ENCODE measurements at regions not wholly inside any gene's neighbourhood (a gene's known extent, or its start where the extent isn't known, plus 50 kb on each side); places are given as distances from the start of the nearest gene placed in this dataset.
"Not testable (repeated sequence)": the region's sequence is repeated elsewhere in the genome, so short reads cannot be mapped to it uniquely, and the experiment has no call there.

- DNase-seq: no peak
These were observed 346.3 kb downstream of the DSC3 start for GRCh38 chr18:30696201-30696600.

GRCh38 chr18:30694773-30695172 is 347.8 kb downstream of the DSC3 start:
- no peak for DNase-seq

GRCh38 chr18:30689216-30689615 is 353.3 kb downstream of the DSC3 start:
- DNase-seq: no peak

GRCh38 chr18:30687501-30687900 is 355.0 kb downstream of the DSC3 start:
- no peak for DNase-seq

- no peak for DNase-seq
These were observed 357.6 kb downstream of the DSC3 start for GRCh38 chr18:30684825-30685481.

- no peak for DNase-seq
These were observed 358.7 kb downstream of the DSC3 start for GRCh38 chr18:30683836-30684235.

- DNase-seq: no peak
These were observed 359.9 kb downstream of the DSC3 start for GRCh38 chr18:30682672-30683071.

- no peak for DNase-seq
These were observed 363.1 kb downstream of the DSC3 start for GRCh38 chr18:30679285-30679930.

GRCh38 chr18:30677813-30678212 is 364.7 kb downstream of the DSC3 start:
- not testable (repeated sequence) for DNase-seq

GRCh38 chr18:30676053-30676480 is 366.5 kb downstream of the DSC3 start:
- DNase-seq: no peak

- no peak for DNase-seq
These were observed 367.0 kb downstream of the DSC3 start for GRCh38 chr18:30675493-30675892.

GRCh38 chr18:30675072-30675471 is 367.5 kb downstream of the DSC3 start:
- no peak for DNase-seq

- no peak for DNase-seq
These were observed 367.9 kb downstream of the DSC3 start for GRCh38 chr18:30674596-30674995.

GRCh38 chr18:30672439-30672838 is 370.1 kb downstream of the DSC3 start:
- not testable (repeated sequence) for DNase-seq

GRCh38 chr18:30658306-30658705 is 384.2 kb downstream of the DSC3 start:
- no peak for DNase-seq

GRCh38 chr18:30652387-30652786 is 390.2 kb downstream of the DSC3 start:
- DNase-seq: no peak

- DNase-seq: no peak
These were observed 392.0 kb downstream of the DSC3 start for GRCh38 chr18:30650499-30650898.

- DNase-seq: no peak
These were observed 398.4 kb downstream of the DSC3 start for GRCh38 chr18:30644158-30644557.

- no peak for DNase-seq
These were observed 403.2 kb downstream of the DSC3 start for GRCh38 chr18:30639361-30639760.

- DNase-seq: no peak
These were observed 408.3 kb downstream of the DSC3 start for GRCh38 chr18:30634249-30634648.

GRCh38 chr18:30632071-30632698 is 410.4 kb downstream of the DSC3 start:
- DNase-seq: no peak

GRCh38 chr18:30625961-30626360 is 416.6 kb downstream of the DSC3 start:
- no peak for DNase-seq

GRCh38 chr18:30623401-30624065 is 419.0 kb downstream of the DSC3 start:
- no peak for DNase-seq

- no peak for DNase-seq
These were observed 419.9 kb downstream of the DSC3 start for GRCh38 chr18:30622635-30623034.

Measured in CD4-positive, alpha-beta T cell treated with Interleukin-4 for 1 hour (primary cell).